NCI-H82 (cell line): ENCODE measurements at regions not wholly inside any gene's neighbourhood (a gene's known extent, or its start where the extent isn't known, plus 50 kb on each side); places are given as distances from the start of the nearest gene placed in this dataset.

Source experiments
- DNase-seq: peaks from one replicate; lab custom pipeline; 2025; lab: John Stamatoyannopoulos, UW

GRCh38 chr5:58403822-58404433 is 56.0 kb downstream of the PLK2 start:
- no peak for DNase-seq

GRCh38 chr5:58401701-58402100 is 58.2 kb downstream of the PLK2 start:
- no peak for DNase-seq

GRCh38 chr5:58400737-58401136 is 59.1 kb downstream of the PLK2 start:
- DNase-seq: no peak

- DNase-seq: no peak
Observed at GRCh38 chr5:58399951-58400350, 59.9 kb downstream of the PLK2 start.

- DNase-seq: no peak
Observed at GRCh38 chr5:58394339-58394738, 65.5 kb downstream of the PLK2 start.

- DNase-seq: no peak
Observed at GRCh38 chr5:58393716-58394115, 66.2 kb downstream of the PLK2 start.

GRCh38 chr5:58392496-58392895 is 67.4 kb downstream of the PLK2 start:
- DNase-seq: no peak

GRCh38 chr5:58383448-58383847 is 76.4 kb downstream of the PLK2 start:
- no peak for DNase-seq

GRCh38 chr5:58382131-58382534 is 77.8 kb downstream of the PLK2 start:
- DNase-seq: no peak

GRCh38 chr5:58381566-58381965 is 78.3 kb downstream of the PLK2 start:
- no peak for DNase-seq

- DNase-seq: no peak
Observed at GRCh38 chr5:58380655-58381054, 79.2 kb downstream of the PLK2 start.

GRCh38 chr5:58378613-58379390 is 81.1 kb downstream of the PLK2 start:
- DNase-seq: no peak

- no peak for DNase-seq
Observed at GRCh38 chr5:58370606-58371005, 89.3 kb downstream of the PLK2 start.

GRCh38 chr5:58369513-58370190 is 90.2 kb downstream of the PLK2 start:
- no peak for DNase-seq

GRCh38 chr5:58366461-58366860 is 93.4 kb downstream of the PLK2 start:
- no peak for DNase-seq

- no peak for DNase-seq
Observed at GRCh38 chr5:58365791-58366190, 94.1 kb downstream of the PLK2 start.

- DNase-seq: no peak
Observed at GRCh38 chr5:58363461-58364249, 96.2 kb downstream of the PLK2 start.

GRCh38 chr5:58362135-58362534 is 97.8 kb downstream of the PLK2 start:
- DNase-seq: no peak

GRCh38 chr5:58360794-58361193 is 99.1 kb downstream of the PLK2 start:
- no peak for DNase-seq

- no peak for DNase-seq
Observed at GRCh38 chr5:58359981-58360380, 99.9 kb downstream of the PLK2 start.

GRCh38 chr5:58358501-58359178 is 101.2 kb downstream of the PLK2 start:
- DNase-seq: no peak
